Mammary epithelial cell (primary cell): ENCODE measurements at regions not wholly inside any gene's neighbourhood (a gene's known extent, or its start where the extent isn't known, plus 50 kb on each side); places are given as distances from the start of the nearest gene placed in this dataset.
"Not testable (repeated sequence)": the region's sequence is repeated elsewhere in the genome, so short reads cannot be mapped to it uniquely, and the experiment has no call there.

Experiments
- EZH2 ChIP-seq: IDR thresholded peaks from 2 replicates; pipeline ENCODE4 v1.6.1; 2012; ENCODE audit warnings: low read length, inconsistent platforms, borderline replicate concordance
- TF ChIP-seq, protein P1 (sequence below), 2 donors: IDR thresholded peaks in 1 of 2; conservative IDR thresholded peaks in 1 of 2; 2 replicates each; pipeline ENCODE4 v1.5.1; 2011 to 2012; ENCODE audit warnings: inconsistent platforms in 2 of 2, low read length in 2 of 2, mild to moderate bottlenecking in 2 of 2, control low read depth in 1 of 2, low read depth in 1 of 2; ENCODE audit not compliant: insufficient read depth in 1 of 2; ENCODE audit errors: extremely low read depth in 1 of 2

DNA sequence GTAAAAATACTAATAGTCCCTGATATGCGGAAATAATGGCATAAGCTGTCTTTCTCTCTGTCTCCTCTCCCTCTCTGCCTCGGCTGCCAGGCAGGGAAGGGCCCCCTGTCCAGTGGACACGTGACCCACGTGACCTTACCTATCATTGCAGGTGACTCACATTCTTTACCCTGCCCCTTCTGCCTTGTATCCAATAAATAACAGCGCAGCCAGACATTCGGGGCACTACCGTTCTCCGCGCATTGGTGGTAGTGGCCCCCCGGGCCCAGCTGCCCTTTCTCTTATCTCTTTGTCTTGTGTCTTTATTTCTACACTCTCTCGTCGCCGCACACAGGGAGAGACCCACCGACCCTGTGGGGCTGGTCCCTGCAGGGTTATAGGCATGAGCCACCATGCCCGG lies 66.6 kb upstream of the MUC20 start:
- TF ChIP-seq, protein P1, sequence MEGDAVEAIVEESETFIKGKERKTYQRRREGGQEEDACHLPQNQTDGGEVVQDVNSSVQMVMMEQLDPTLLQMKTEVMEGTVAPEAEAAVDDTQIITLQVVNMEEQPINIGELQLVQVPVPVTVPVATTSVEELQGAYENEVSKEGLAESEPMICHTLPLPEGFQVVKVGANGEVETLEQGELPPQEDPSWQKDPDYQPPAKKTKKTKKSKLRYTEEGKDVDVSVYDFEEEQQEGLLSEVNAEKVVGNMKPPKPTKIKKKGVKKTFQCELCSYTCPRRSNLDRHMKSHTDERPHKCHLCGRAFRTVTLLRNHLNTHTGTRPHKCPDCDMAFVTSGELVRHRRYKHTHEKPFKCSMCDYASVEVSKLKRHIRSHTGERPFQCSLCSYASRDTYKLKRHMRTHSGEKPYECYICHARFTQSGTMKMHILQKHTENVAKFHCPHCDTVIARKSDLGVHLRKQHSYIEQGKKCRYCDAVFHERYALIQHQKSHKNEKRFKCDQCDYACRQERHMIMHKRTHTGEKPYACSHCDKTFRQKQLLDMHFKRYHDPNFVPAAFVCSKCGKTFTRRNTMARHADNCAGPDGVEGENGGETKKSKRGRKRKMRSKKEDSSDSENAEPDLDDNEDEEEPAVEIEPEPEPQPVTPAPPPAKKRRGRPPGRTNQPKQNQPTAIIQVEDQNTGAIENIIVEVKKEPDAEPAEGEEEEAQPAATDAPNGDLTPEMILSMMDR (conservative IDR thresholded peaks at IDR 0.05 in 1 of 2, IDR thresholded peaks at IDR 0.05 in 1 of 2; ENCODE audit: extremely low read depth in 1 of 2, insufficient read depth in 1 of 2, low read depth in 1 of 2, low read length in 2 of 2): not testable (repeated sequence)
- TF ChIP-seq EZH2: not testable (repeated sequence)
